Stimulated activated CD4-positive, alpha-beta T cell treated with anti-CD3 and anti-CD28 coated beads, Interleukin-15, amount 100 ng/mL, for 24 hours (primary cell): ENCODE measurements at regions not wholly inside any gene's neighbourhood (a gene's known extent, or its start where the extent isn't known, plus 50 kb on each side); places are given as distances from the start of the nearest gene placed in this dataset.

Experiments used
- DNase-seq: peaks from one replicate; pipeline ENCODE4 v3.0.0-alpha.2; 2020

- DNase-seq = no peak
These were observed 631.8 kb downstream of the ELAVL2 start for GRCh38 chr9:23194281-23194680.

- DNase-seq = no peak
These were observed 610.4 kb downstream of the ELAVL2 start for GRCh38 chr9:23215688-23216087.

- no peak for DNase-seq
These were observed 606.6 kb downstream of the ELAVL2 start for GRCh38 chr9:23219471-23219870.

- DNase-seq = no peak
These were observed 605.9 kb downstream of the ELAVL2 start for GRCh38 chr9:23220171-23220570.

GRCh38 chr9:23220957-23221356 lies 605.1 kb downstream of the ELAVL2 start:
- DNase-seq = no peak

GRCh38 chr9:23229890-23230317 lies 596.1 kb downstream of the ELAVL2 start:
- DNase-seq = no peak

- no peak for DNase-seq
These were observed 593.2 kb downstream of the ELAVL2 start for GRCh38 chr9:23232831-23233230.

GRCh38 chr9:23243523-23243922 lies 582.5 kb downstream of the ELAVL2 start:
- no peak for DNase-seq

- DNase-seq = no peak
These were observed 581.0 kb downstream of the ELAVL2 start for GRCh38 chr9:23245067-23245466.

- DNase-seq = no peak
These were observed 571.4 kb downstream of the ELAVL2 start for GRCh38 chr9:23254404-23255184.

GRCh38 chr9:23255346-23255745 lies 570.7 kb downstream of the ELAVL2 start:
- no peak for DNase-seq

- no peak for DNase-seq
These were observed 567.5 kb downstream of the ELAVL2 start for GRCh38 chr9:23258569-23258968.

GRCh38 chr9:23278561-23278960 lies 547.5 kb downstream of the ELAVL2 start:
- DNase-seq = no peak

GRCh38 chr9:23287390-23287789 lies 538.6 kb downstream of the ELAVL2 start:
- no peak for DNase-seq

- no peak for DNase-seq
These were observed 537.5 kb downstream of the ELAVL2 start for GRCh38 chr9:23288545-23288944.

GRCh38 chr9:23290973-23291372 lies 535.1 kb downstream of the ELAVL2 start:
- DNase-seq = no peak

GRCh38 chr9:23302281-23302680 lies 523.8 kb downstream of the ELAVL2 start:
- no peak for DNase-seq

- DNase-seq = no peak
These were observed 519.3 kb downstream of the ELAVL2 start for GRCh38 chr9:23306731-23307130.

- no peak for DNase-seq
These were observed 518.1 kb downstream of the ELAVL2 start for GRCh38 chr9:23307731-23308513.

- DNase-seq = no peak
These were observed 516.2 kb downstream of the ELAVL2 start for GRCh38 chr9:23309800-23310199.

GRCh38 chr9:23314247-23314646 lies 511.8 kb downstream of the ELAVL2 start:
- no peak for DNase-seq

- DNase-seq = no peak
These were observed 506.9 kb downstream of the ELAVL2 start for GRCh38 chr9:23319092-23319491.

- no peak for DNase-seq
These were observed 505.0 kb downstream of the ELAVL2 start for GRCh38 chr9:23321049-23321448.

- DNase-seq = no peak
These were observed 503.6 kb downstream of the ELAVL2 start for GRCh38 chr9:23322392-23322791.
